GM21526 (cell line): ENCODE measurements at regions not wholly inside any gene's neighbourhood (a gene's known extent, or its start where the extent isn't known, plus 50 kb on each side); places are given as distances from the start of the nearest gene placed in this dataset.
"Not testable (repeated sequence)": the region's sequence is repeated elsewhere in the genome, so short reads cannot be mapped to it uniquely, and the experiment has no call there.

Experiments
- ATAC-seq: cut with Tn5 transposase; IDR thresholded peaks from one replicate; pipeline ENCODE4 v1.9.1; 2021; ENCODE audit warnings: moderate library complexity; ENCODE audit not compliant: unreplicated experiment, low FRiP score

DNA sequence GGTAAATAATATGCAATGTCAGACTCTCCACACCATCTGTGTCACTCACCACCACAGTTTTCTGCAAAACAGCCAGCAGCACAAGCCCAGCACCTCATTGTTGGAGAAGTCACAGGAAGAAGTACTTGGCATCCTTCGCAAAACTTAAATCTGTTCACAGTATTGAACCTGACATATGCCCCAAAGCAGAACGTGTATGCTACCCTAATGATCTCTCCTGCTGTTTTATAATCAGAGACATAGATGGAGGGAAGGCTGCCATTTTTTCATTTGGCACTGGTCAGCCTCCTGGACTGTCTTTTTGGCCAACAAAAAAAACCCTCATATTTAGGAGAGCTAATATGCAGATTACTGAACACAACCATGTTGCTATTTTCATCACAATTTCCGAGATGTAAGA is 1272.9 kb downstream of the ROBO1 start:
- ATAC-seq: no peak

DNA sequence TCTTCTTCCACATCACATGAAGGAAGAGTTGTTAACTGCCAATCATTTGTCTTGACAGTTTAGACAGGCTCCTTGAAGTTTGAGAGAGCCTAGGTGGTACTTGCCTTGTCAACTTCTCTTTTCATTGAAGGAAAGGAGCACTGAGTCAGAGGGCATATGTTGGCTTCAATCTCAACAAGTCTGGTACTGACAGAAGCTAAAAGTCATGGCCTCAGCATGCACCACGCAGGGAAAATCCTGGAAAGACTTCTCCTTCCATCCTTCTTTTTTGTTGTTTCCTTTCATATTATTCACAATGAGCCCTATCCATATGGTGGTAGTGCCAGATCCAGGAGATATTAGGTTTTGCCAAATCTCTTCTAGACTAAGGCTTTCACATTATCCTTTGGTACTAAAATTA is 1272.5 kb downstream of the ROBO1 start:
- ATAC-seq: no peak

GRCh38 chr3:78496501-78496900 is 1271.3 kb downstream of the ROBO1 start:
- ATAC-seq: no peak

DNA sequence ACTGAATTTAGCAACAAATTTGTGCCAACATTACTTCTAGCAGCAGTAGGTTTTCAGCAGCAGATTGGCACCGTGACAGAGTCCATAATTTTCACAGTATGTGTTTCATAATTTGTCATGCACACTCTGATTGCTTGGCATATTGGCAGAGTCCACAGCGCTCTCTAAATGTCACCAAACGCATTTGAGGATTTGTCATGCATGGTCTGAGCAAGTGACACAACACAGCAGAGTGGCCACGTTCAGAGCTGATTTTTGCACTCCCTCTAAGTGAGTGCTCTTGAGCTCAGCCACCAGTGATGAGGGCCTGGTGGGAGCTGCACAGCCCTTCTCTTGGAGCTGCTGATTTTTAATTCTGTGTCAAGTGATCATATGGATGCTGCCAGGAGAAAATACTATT is 1270.8 kb downstream of the ROBO1 start:
- no peak for ATAC-seq

GRCh38 chr3:78497767-78498166 is 1270.0 kb downstream of the ROBO1 start:
- no peak for ATAC-seq

DNA sequence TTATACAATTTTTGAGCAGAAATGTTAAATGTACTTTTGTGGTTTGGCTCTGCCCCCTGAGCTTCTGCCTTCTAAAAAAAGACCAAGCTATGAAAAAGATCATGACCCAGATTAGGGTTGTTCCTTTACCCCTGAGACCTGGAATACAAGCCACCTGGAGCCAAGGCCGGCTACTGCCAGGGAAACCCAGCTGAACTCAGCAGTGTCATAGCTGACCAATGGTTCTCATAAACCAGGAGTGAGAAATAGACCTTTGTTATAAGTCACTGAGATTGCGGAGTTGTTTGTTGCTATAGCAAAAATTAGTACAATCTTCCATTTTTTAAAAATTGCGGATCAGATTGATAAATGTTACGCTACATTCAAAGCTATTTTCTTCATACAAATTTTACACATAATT is 1261.7 kb downstream of the ROBO1 start:
- ATAC-seq: no peak

GRCh38 chr3:78506581-78507195 is 1261.1 kb downstream of the ROBO1 start:
- ATAC-seq: no peak

GRCh38 chr3:78507196-78507984 is 1260.4 kb downstream of the ROBO1 start:
- ATAC-seq: no peak

- no peak for ATAC-seq
These were observed 1256.0 kb downstream of the ROBO1 start for GRCh38 chr3:78511840-78512239.

DNA sequence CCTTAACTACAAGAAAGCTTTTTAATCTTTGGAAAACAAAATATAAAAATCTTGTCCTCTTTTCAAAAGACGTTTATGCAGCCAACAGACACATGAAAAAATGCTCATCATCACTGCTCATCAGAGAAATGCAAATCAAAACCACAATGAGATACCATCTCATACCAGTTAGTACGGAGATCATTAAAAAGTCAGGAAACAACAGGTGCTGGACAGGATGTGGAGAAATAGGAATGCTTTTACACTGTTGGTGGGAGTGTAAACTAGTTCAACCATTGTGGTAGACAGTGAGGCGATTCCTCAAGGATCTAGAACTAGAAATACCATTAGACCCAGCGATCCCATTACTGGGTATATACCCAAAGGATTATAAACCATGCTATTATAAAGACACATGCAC is 1255.0 kb downstream of the ROBO1 start:
- not testable (repeated sequence) for ATAC-seq

- no peak for ATAC-seq
These were observed 1251.4 kb downstream of the ROBO1 start for GRCh38 chr3:78516437-78516836.

DNA sequence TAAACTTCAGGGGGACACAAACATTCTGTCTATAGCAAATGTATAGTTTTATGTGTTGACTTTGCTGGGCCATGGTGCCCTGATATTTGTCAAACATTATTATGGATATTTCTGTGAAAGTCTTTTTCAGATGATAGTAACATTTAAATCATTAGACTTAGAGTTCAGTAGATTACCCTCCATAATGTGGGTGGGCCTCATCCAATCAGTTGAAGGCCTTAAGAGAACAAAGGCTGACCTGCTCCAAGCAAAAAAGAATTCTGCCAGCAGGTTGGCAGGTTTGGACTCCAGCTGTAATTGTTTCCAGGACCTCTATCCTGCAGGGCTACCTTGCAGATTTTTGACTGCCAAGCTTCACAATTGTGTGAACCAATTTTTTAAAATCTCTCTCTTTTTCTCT is 1250.9 kb downstream of the ROBO1 start:
- no peak for ATAC-seq

DNA sequence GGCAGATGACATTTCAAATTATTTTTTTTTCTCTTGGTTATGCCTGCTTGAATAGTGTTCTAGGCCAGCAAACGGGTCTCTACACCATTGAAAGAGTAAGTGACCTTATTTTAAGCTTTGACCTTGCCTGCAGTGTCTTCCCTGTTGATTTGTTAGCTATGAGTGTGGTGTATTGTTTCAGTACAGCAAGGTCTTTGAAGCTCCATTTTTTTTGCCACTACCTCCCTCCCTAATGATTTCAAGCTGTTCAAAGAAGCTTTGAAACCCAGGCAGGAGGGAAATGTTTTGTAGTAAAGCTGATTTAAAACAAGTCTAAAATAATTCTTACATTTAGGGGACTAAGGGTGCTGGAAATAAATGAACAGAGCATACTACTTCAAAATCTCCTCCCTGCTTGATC is 1249.8 kb downstream of the ROBO1 start:
- ATAC-seq: no peak

DNA sequence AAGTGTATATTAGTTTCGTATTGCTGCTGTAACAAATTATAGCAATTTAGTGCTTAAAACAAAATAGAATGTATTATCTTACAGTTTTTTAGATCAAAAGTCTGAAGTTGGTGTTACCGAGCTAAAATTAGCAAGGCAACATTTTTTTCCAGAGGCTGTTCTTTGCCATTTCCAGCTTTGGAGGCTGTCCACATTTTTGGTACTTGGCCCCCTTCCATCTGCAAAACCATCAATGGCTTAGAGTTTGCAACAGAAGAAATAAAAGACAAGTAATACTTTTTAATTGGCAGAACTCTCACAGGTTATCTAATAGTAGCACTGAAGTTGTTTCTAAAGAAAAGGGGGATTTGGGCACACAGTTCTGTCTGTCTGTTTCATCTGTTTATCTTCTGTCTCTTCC is 1248.5 kb downstream of the ROBO1 start:
- no peak for ATAC-seq

DNA sequence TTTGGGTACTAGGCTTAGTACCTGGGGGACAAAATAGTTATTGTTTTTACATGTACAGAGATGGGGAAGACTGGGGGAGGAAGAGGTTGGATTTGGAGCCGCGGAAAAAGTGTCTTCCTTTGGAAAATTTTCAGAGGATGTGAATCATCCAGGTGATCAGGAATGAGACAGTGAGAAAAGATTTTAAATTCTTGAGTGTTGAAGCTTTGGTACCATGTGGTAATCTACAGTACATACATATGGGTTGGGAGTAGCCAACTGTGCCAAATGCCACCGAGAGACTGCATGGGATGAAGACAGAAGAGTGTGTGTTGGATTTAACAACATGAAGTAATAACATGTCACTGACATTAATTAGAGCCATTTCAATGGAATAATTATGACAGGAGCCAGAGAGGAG is 1238.2 kb downstream of the ROBO1 start:
- ATAC-seq: no peak

- ATAC-seq: no peak
These were observed 1227.3 kb downstream of the ROBO1 start for GRCh38 chr3:78540485-78540884.

- ATAC-seq: no peak
These were observed 1222.0 kb downstream of the ROBO1 start for GRCh38 chr3:78545827-78546226.
